ENCODE measurements at regions not wholly inside any gene's neighbourhood (a gene's known extent, or its start where the extent isn't known, plus 50 kb on each side); places are given as distances from the start of the nearest gene placed in this dataset.
A peak's percentile ranks its signal among the peaks of the same experiment; 100 is the strongest.

DNA sequence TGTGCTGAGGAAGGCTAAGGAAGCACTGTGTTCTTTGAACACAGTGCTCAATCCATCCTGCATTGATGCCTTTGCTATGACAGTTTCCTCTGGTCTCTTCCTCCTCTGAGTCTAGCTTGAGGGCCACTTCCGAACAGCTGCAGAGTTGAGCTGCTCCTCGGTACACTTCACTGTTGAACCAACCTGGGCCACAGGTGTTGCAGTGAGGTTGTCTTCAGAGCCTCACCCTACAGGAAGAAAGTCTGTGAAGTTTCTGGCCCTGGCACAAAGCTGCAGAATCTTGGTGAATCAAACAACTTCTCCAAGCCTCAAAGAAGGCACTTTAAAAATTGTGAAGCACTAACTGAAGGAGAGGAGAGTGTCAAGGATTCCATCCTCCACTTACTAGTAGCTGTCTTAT is 394.0 kb downstream of the KCNRG start:
- DNase-seq: no peak
- Mint-ChIP-seq H3K4me1 (peaks cover 12% of the 10 kb centered on the region), H3K9me3 (ENCODE audit: low read depth) (no peaks in the 10 kb centered on the region), H3K27ac (no peak overlapping the region), H3K36me3 (ENCODE audit: low read depth) (no peaks in the 10 kb centered on the region), H3K27me3 (peaks cover 2% of the 10 kb centered on the region), H3K4me3 (no peak overlapping the region)
- no peak for ATAC-seq
- ChIA-PET CTCF (interaction anchor here (1.2 kb wide), 1 partner anchor 154 kb away, joined by 5 read pairs; no protein-coding TSS in a partner anchor), POLR2A (no interaction called here)
- intact Hi-C loops (cut with DNase I, micrococcal nuclease): no loop called here

DNA sequence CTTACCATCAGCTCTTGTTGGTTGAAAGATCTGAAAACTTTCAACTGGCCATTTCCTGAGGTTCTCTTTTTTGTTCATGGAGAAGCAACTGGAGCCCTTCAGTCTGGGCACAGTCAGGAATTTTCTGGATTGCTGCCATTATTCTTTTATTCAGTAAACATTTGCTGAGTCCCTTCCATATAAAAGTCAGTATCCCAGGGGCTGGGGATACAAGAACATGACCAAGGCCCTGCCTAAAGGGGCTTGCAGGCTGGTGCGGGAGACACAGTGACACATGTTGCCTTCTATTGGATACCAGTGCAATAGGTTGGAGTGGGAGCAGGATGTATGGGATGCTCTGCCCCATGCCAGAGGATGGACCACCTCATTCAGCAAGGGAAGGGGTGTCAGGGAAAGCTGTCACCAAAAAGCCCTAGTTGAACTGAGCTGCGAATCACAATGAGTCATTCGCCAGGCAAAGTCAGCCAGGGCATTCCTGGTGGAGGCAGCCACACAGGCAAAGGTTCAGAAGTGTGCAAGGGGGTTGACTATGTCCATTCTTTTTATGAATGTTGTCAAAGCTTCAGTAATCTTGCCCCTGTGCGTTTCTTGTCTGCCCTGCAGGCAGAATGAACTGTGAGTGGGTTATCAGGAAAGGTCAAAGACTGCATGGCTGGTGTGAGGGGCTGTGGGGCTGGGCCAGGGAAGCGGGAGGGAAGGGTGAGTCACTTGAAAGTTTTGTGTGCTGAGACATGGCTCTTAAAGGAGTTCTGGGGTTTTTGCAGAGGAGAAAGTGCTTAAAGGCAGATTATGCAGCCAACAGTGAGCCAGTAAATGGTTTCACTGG is 395.9 kb downstream of the KCNRG start:
- peaks cover 12% of the 10 kb centered on the region for H3K4me1 Mint-ChIP-seq
- CTCF ChIA-PET: interaction anchor here (1.5 kb wide), 1 partner anchor 23 kb away, joined by 4 read pairs; no protein-coding TSS in a partner anchor
- POLR2A ChIA-PET: no interaction called here
- H3K4me3 Mint-ChIP-seq: no peak overlapping the region
- H3K36me3 Mint-ChIP-seq (ENCODE audit: low read depth): no peaks in the 10 kb centered on the region
- H3K27ac Mint-ChIP-seq: no peak overlapping the region
- H3K9me3 Mint-ChIP-seq (ENCODE audit: low read depth): peaks cover 10% of the 10 kb centered on the region
- DNase-seq (peak; percentile 20), ATAC-seq (peak; percentile 57)
- intact Hi-C loops (cut with DNase I, micrococcal nuclease): no loop called here
- H3K27me3 Mint-ChIP-seq: peaks cover 2% of the 10 kb centered on the region

DNA sequence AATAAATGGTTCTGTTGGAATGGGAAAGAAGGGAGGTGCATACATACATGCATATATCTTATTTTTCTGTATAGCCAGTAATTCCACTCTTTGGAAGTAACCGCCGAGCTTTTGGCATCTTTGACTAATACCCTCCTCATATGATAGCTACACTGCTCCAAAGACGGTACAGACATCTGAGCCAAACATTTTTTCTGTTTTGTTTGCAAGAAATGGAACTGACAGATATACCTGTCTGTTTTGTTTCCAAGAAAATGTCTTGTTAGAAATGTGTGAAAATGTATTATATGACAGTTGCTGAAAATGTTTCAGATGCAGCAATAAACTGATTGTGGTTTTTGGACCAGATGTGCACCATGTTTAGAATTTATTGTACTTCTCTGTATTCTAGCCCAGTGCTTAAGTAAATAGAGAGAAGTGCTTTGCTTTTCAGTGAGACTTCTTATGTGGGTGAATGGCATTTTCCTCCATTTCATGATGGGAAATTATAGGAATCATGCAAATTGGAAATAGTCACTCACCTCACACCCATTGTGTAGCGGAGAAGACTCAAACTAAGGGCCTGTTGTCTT is 396.9 kb downstream of the KCNRG start:
- peaks cover 10% of the 10 kb centered on the region for H3K9me3 Mint-ChIP-seq (ENCODE audit: low read depth)
- H3K36me3 Mint-ChIP-seq (ENCODE audit: low read depth): no peaks in the 10 kb centered on the region
- no peak overlapping the region for H3K27ac Mint-ChIP-seq
- peaks cover 2% of the 10 kb centered on the region for H3K27me3 Mint-ChIP-seq
- intact Hi-C loops (cut with DNase I, micrococcal nuclease): no loop called here
- ChIA-PET POLR2A (no interaction called here), CTCF (interaction anchor here (1.5 kb wide), 1 partner anchor 24 kb away, joined by 4 read pairs; no protein-coding TSS in a partner anchor)
- no peak for DNase-seq
- no peak for ATAC-seq
- H3K4me1 Mint-ChIP-seq: peaks cover 12% of the 10 kb centered on the region
- no peak overlapping the region for H3K4me3 Mint-ChIP-seq

DNA sequence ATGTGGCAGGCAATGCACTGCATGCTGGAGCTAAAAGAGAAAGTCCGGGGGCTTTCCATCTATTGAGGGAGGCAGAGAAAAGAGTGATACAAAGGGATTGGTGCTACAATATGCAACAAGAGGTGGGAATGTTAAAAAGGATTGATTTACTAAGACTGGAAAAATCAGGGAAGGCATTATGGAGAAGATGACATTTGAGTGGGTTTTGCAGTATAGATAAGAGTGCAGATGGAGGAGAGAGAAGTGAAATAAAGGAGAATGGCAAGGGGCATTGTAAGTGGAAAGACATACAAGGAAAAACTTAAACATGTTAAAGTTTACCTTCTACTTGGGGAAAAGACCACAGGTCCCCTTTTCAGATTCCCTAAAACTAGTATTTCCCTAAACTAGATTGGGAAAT is 399.4 kb downstream of the KCNRG start:
- H3K27ac Mint-ChIP-seq: no peak overlapping the region
- no peaks in the 10 kb centered on the region for H3K36me3 Mint-ChIP-seq (ENCODE audit: low read depth)
- H3K4me1 Mint-ChIP-seq: peaks cover 9% of the 10 kb centered on the region
- intact Hi-C loops (cut with DNase I, micrococcal nuclease): no loop called here
- ChIA-PET POLR2A (no interaction called here), CTCF (interaction anchor here (0.6 kb wide), 1 partner anchor 913 kb away, joined by 3 read pairs; no protein-coding TSS in a partner anchor)
- DNase-seq: no peak
- ATAC-seq: no peak
- H3K27me3 Mint-ChIP-seq: peaks cover 2% of the 10 kb centered on the region
- H3K4me3 Mint-ChIP-seq: no peak overlapping the region
- H3K9me3 Mint-ChIP-seq (ENCODE audit: low read depth): peaks cover 10% of the 10 kb centered on the region

DNA sequence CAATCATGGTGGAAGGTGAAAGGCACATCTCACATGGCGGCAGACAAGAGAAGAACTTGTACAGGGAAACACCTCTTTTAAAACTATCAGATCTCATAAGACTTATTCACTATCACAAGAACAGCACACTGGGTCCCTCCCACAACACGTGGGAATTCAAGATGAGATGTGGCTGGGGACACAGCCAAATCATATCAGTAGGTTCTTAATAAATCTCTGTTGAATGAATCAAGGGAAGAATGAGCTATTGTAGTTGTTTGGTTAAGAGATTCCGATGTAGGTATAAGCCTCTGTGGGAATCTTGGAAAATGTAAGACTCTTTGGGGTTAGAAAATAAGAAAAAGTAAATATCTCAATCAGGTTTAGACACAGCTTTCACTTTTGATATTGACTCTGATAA is 400.2 kb downstream of the KCNRG start:
- POLR2A ChIA-PET: no interaction called here
- no peak for ATAC-seq
- intact Hi-C loops (cut with DNase I, micrococcal nuclease): no loop called here
- no peak for DNase-seq
- peaks cover 2% of the 10 kb centered on the region for H3K27me3 Mint-ChIP-seq
- peaks cover 9% of the 10 kb centered on the region for H3K4me1 Mint-ChIP-seq
- no peaks in the 10 kb centered on the region for H3K36me3 Mint-ChIP-seq (ENCODE audit: low read depth)
- H3K27ac Mint-ChIP-seq: no peak overlapping the region
- H3K4me3 Mint-ChIP-seq: no peak overlapping the region
- CTCF ChIA-PET: no interaction called here
- peaks cover 10% of the 10 kb centered on the region for H3K9me3 Mint-ChIP-seq (ENCODE audit: low read depth)

DNA sequence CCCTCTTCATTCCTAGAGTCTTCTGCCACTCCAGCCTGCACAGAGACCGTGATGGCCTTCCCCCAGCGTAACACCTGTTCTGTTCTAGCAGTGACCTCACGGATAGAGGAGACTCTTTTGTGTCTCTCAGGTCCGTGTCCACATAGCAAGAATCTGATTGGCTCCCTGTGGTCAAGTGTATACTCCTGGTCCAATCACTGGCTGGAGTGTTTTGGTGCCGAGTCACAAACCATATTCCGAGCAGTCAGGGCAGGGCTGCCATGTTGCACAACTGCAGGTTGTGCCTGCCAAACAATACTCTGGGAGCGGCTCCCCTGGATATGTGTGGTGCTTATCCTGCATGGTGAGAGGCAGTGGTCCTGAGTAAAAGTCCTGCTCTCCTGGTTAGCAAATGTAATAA is 402.4 kb downstream of the KCNRG start:
- Mint-ChIP-seq H3K36me3 (ENCODE audit: low read depth) (no peaks in the 10 kb centered on the region), H3K4me1 (peaks cover 9% of the 10 kb centered on the region), H3K9me3 (ENCODE audit: low read depth) (peaks cover 10% of the 10 kb centered on the region), H3K27me3 (peaks cover 2% of the 10 kb centered on the region), H3K27ac (no peak overlapping the region), H3K4me3 (no peak overlapping the region)
- POLR2A ChIA-PET: interaction anchor here (0.8 kb wide), 1 partner anchor 495 kb away, joined by 3 read pairs; no protein-coding TSS in a partner anchor
- CTCF ChIA-PET: no interaction called here
- DNase-seq: no peak
- ATAC-seq: peak; percentile 19
- intact Hi-C loops (cut with DNase I, micrococcal nuclease): no loop called here

DNA sequence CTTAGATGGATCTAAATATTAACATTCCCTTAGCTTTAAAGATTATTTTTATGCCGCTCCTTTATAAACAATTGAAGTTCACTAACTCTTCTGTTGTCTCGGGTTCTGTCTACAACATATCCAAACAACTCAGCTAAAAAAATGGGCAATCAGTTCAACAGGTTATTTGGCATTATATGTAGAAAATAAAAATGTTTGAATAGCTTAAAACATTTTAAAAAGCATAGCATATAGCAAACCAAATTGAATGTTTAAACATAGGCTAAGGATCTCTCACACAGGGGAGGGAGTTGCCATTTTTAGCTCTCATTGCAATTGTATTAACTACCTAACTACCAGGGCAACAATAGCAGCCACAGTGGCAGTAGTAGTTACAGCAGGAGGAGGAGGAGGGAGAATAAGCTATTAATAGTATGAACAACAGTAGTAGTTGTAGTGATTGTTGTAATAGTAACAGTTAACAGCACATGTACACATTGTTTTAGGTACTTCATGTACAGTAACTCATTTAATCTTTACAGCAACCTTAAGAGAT is 404.2 kb downstream of the KCNRG start:
- no peaks in the 10 kb centered on the region for H3K36me3 Mint-ChIP-seq (ENCODE audit: low read depth)
- H3K27me3 Mint-ChIP-seq: no peaks in the 10 kb centered on the region
- H3K9me3 Mint-ChIP-seq (ENCODE audit: low read depth): peaks cover 8% of the 10 kb centered on the region
- ChIA-PET POLR2A (interaction anchor here (0.6 kb wide), 1 partner anchor 67 kb away, joined by 5 read pairs; no protein-coding TSS in a partner anchor), CTCF (interaction anchor here (0.6 to 0.9 kb wide), 2 partner anchors 11 to 458 kb away, joined by 3 read pairs; no protein-coding TSS in a partner anchor)
- H3K4me1 Mint-ChIP-seq: peaks cover 10% of the 10 kb centered on the region
- DNase-seq: no peak
- intact Hi-C loops (cut with DNase I, micrococcal nuclease): no loop called here
- no peak overlapping the region for H3K27ac Mint-ChIP-seq
- no peak overlapping the region for H3K4me3 Mint-ChIP-seq
- ATAC-seq: no peak

DNA sequence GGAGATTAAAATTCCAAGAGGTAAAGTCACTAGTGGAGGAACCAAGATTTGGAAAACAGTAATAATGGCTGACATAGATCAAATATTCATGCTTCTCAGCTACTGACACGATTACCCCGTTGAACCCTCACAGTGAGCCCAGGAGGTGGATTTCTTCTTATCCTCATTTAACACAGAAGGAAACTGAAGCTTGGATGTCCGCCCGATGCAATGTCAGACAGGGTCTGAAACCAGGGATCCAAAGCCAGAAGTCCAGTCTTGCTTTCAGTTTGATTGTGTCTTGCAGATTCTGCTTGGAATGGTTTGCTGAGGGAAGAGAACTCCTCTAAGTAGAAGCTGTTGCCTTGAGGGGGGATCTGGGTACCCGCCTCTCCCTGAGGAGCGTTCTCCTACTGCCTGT is 404.7 kb downstream of the KCNRG start:
- ChIA-PET POLR2A (no interaction called here), CTCF (interaction anchor here (0.9 kb wide), 1 partner anchor 12 kb away, joined by 3 read pairs; no protein-coding TSS in a partner anchor)
- no peaks in the 10 kb centered on the region for H3K36me3 Mint-ChIP-seq (ENCODE audit: low read depth)
- no peak overlapping the region for H3K4me3 Mint-ChIP-seq
- H3K9me3 Mint-ChIP-seq (ENCODE audit: low read depth): peaks cover 5% of the 10 kb centered on the region
- H3K27ac Mint-ChIP-seq: no peak overlapping the region
- H3K4me1 Mint-ChIP-seq: peaks cover 10% of the 10 kb centered on the region
- intact Hi-C loops (cut with DNase I, micrococcal nuclease): no loop called here
- no peaks in the 10 kb centered on the region for H3K27me3 Mint-ChIP-seq
- ATAC-seq (no peak), DNase-seq (no peak)

DNA sequence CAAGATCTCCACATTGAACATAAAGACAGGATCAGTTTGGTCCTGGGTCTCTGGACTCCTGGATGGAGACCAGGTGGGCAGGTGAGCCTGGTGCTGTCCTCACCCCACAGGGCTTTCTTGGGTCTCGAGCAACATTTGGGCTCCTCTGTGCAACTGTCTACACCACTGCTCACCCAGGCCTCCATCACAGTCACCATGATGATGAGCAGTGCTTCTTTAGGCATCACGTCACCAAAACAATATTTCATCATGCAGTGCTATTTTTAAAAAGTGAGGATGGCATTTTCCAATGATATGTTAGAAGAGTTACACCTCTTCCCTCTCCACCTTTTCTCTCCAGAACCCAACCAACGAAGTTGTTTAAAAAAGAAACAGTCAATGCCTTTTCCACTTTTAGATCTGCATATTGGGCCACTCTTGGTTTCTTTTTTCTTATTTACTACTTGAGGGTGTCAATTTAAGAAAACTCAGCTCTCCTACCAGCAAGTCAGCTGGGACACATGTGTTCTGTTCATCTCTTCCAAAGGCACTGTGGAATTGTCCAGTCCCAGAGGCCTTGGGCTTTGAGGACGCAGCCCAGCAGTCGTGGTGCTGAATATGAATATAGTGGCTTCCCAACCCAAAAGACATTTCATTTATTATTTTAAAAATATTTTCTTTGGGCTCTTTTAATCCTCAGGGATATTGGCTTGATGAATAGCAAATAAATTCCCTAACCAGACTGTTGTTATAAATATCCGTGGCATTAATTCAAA is 405.7 kb downstream of the KCNRG start:
- no peak overlapping the region for H3K27ac Mint-ChIP-seq
- H3K4me3 Mint-ChIP-seq: no peak overlapping the region
- no peaks in the 10 kb centered on the region for H3K27me3 Mint-ChIP-seq
- DNase-seq: no peak
- no peak for ATAC-seq
- peaks cover 10% of the 10 kb centered on the region for H3K4me1 Mint-ChIP-seq
- intact Hi-C loops (cut with DNase I, micrococcal nuclease): no loop called here
- no peaks in the 10 kb centered on the region for H3K9me3 Mint-ChIP-seq (ENCODE audit: low read depth)
- CTCF ChIA-PET: no interaction called here
- POLR2A ChIA-PET: no interaction called here
- no peaks in the 10 kb centered on the region for H3K36me3 Mint-ChIP-seq (ENCODE audit: low read depth)

DNA sequence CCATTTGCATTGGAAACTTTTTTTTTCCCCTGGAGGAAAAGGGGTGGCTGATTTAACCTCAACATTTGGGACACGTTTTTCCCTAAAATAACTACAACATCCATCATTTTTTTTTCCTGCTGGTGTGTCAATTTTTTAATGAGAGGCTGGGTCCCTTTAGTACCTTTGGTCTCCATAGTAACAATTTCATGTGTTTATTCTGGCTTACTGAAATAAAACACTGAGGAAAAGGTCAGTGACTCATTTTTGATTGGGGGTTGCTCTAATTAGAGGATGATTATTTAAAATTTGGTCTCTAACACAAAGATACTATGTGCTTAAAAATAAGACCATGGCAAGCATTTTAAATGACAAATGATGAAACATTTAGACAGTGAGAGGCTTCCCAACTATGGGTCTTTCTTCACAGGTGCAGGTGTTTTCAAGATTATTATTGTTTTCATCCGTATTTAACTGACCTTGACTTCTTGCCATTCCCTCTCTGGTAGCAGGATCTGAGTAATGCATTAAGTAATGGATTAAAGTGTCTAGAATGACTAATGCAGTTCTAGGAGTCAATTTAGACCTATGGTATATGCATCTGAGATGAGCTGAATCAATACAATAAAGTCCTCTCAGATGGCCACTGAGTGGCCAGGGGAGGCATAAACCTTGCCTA is 406.4 kb downstream of the KCNRG start:
- Mint-ChIP-seq H3K4me1 (peaks cover 10% of the 10 kb centered on the region), H3K27me3 (no peaks in the 10 kb centered on the region), H3K9me3 (ENCODE audit: low read depth) (no peaks in the 10 kb centered on the region), H3K27ac (no peak overlapping the region), H3K4me3 (no peak overlapping the region), H3K36me3 (ENCODE audit: low read depth) (no peaks in the 10 kb centered on the region)
- POLR2A ChIA-PET: no interaction called here
- DNase-seq (no peak), ATAC-seq (no peak)
- CTCF ChIA-PET: interaction anchor here (1.3 kb wide), 1 partner anchor 379 kb away, joined by 3 read pairs; no protein-coding TSS in a partner anchor
- intact Hi-C loops (cut with DNase I, micrococcal nuclease): no loop called here

Measured in activated CD4-positive, alpha-beta T cell treated with anti-CD3 and anti-CD28 coated beads for 36 hours (primary cell).